ENCODE measurements at regions not wholly inside any gene's neighbourhood (a gene's known extent, or its start where the extent isn't known, plus 50 kb on each side); places are given as distances from the start of the nearest gene placed in this dataset.

- TF ChIP-seq CTCF (CRISPR knock-in tag; IDR thresholded peaks at IDR 0.05) (no peak), TGIF2 (CRISPR knock-in tag; IDR thresholded peaks at IDR 0.05) (no peak), ZNF646 (CRISPR knock-in tag; IDR thresholded peaks at IDR 0.05) (no peak), POLR2A (IDR thresholded peaks at IDR 0.05; ENCODE audit: insufficient read depth in 1 of 2, low read depth in 2 of 2, low read length in 2 of 2) (no peak), CHD4 (IDR thresholded peaks at IDR 0.05; ENCODE audit: borderline replicate concordance, low read length) (no peak), YY1 (IDR thresholded peaks at IDR 0.05; ENCODE audit: insufficient read depth, insufficient replicate concordance, low read depth, low read length) (no peak), PHF8 (CRISPR knock-in tag; IDR thresholded peaks at IDR 0.05) (no peak)
Measured at GRCh38 chr5:35335752-35336151, 105.5 kb upstream of the PRLR start.

Measured in HepG2 (cell line).